GM23338 (cell line): ENCODE measurements at regions not wholly inside any gene's neighbourhood (a gene's known extent, or its start where the extent isn't known, plus 50 kb on each side); places are given as distances from the start of the nearest gene placed in this dataset.

ENCODE experiments used
- ATAC-seq: fragments of 200-7000 bp; cut with Tn5 transposase; 3 replicates; pipeline ENCODE4 v1.9.1; 2020
- DNase-seq: peaks from one replicate; pipeline ENCODE4 v3.0.0-alpha.2; 2015; ENCODE audit warnings: low spot score
- H2AFZ ChIP-seq: fragments of 200-600 bp; sonication (generic); 2 replicates; pipeline ENCODE4 v1.8.0; 2016; ENCODE audit warnings: antibody characterized with exemption, mild to moderate bottlenecking, moderate library complexity
- H3F3A ChIP-seq: fragments of 200-600 bp; sonication (generic); replicated peaks from 2 replicates; pipeline ENCODE4 v1.8.0; 2017; ENCODE audit warnings: antibody characterized with exemption, mixed run types, low read depth
- H3K27ac ChIP-seq: fragments of 200-600 bp; sonication (generic); 2 replicates; pipeline ENCODE4 v1.6.1; 2016; ENCODE audit warnings: low read depth
- H3K27me3 ChIP-seq: fragments of 200-600 bp; sonication (generic); 2 replicates; pipeline ENCODE4 v1.8.0; 2016; ENCODE audit warnings: mild to moderate bottlenecking, mixed run types, moderate library complexity; ENCODE audit not compliant: insufficient read depth
- H3K36me3 ChIP-seq: fragments of 200-600 bp; sonication (generic); 2 replicates; pipeline ENCODE4 v1.8.0; 2016; ENCODE audit warnings: mild to moderate bottlenecking; ENCODE audit not compliant: insufficient read depth
- H3K4me1 ChIP-seq: fragments of 200-600 bp; sonication (generic); 2 replicates; pipeline ENCODE4 v1.8.0; 2016; ENCODE audit warnings: mild to moderate bottlenecking, moderate library complexity; ENCODE audit not compliant: insufficient read depth
- H3K4me2 ChIP-seq: fragments of 200-600 bp; sonication (generic); 2 replicates; pipeline ENCODE4 v1.7.1; 2017; ENCODE audit warnings: mixed run types
- H3K4me3 ChIP-seq: fragments of 200-600 bp; sonication (generic); 2 replicates; pipeline ENCODE4 v1.6.1; 2016; ENCODE audit warnings: mixed run types
- H3K79me2 ChIP-seq: fragments of 200-600 bp; sonication (generic); replicated peaks from 2 replicates; pipeline ENCODE4 v1.8.0; 2017; ENCODE audit warnings: mild to moderate bottlenecking; ENCODE audit not compliant: insufficient read depth
- H3K9me2 ChIP-seq: fragments of 200-600 bp; sonication (generic); 2 replicates; pipeline ENCODE4 v1.8.0; 2017; ENCODE audit not compliant: insufficient read depth
- H4K20me1 ChIP-seq: fragments of 200-600 bp; sonication (generic); replicated peaks from 2 replicates; pipeline ENCODE4 v1.8.0; 2017; ENCODE audit warnings: mild to moderate bottlenecking; ENCODE audit not compliant: insufficient read depth
- H3K27ac Mint-ChIP-seq: 2 replicates; pipeline ENCODE4 v1.8.0; 2020; ENCODE audit warnings: inconsistent platforms, mild to moderate bottlenecking, moderate library complexity, mixed read lengths
- H3K27me3 Mint-ChIP-seq: 3 replicates; pipeline ENCODE4 v1.8.0; 2022; ENCODE audit warnings: low read depth, mild to moderate bottlenecking, moderate library complexity, mixed read lengths, inconsistent platforms; ENCODE audit not compliant: insufficient read depth, poor library complexity
- H3K36me3 Mint-ChIP-seq: 3 replicates; pipeline ENCODE4 v1.8.0; 2021; ENCODE audit warnings: low read depth, mild to moderate bottlenecking, inconsistent platforms, moderate library complexity, mixed read lengths
- H3K4me1 Mint-ChIP-seq: 3 replicates; pipeline ENCODE4 v1.8.0; 2020; ENCODE audit warnings: mild to moderate bottlenecking, inconsistent platforms, mixed read lengths
- H3K4me3 Mint-ChIP-seq: 3 replicates; pipeline ENCODE4 v1.8.0; 2021; ENCODE audit warnings: moderate library complexity, mild to moderate bottlenecking, inconsistent platforms, mixed read lengths
- H3K9me3 Mint-ChIP-seq: 3 replicates; pipeline ENCODE4 v1.8.0; 2020; ENCODE audit warnings: moderate library complexity, mild to moderate bottlenecking, inconsistent platforms, mixed read lengths
- CREB1 ChIP-seq: fragments of 250-450 bp; sonication (Bioruptor Pico); IDR thresholded peaks from 2 replicates; pipeline ENCODE4 v1.5.0; 2020; ENCODE audit warnings: low read depth, mild to moderate bottlenecking, moderate library complexity
- EZH2 ChIP-seq: fragments of 200-600 bp; sonication (generic); IDR thresholded peaks from one replicate; pipeline ENCODE4 v1.8.0; 2017; ENCODE audit warnings: antibody characterized with exemption, mild to moderate bottlenecking, low read depth; ENCODE audit not compliant: unreplicated experiment
- EZH2phosphoT487 ChIP-seq: fragments of 200-600 bp; sonication (generic); IDR thresholded peaks from one replicate; pipeline ENCODE4 v1.8.1; 2018; ENCODE audit warnings: antibody characterized with exemption; ENCODE audit not compliant: unreplicated experiment
- JUNB ChIP-seq: IDR thresholded peaks from one replicate; pipeline ENCODE4 v1.6.1; 2016; ENCODE audit warnings: antibody characterized with exemption; ENCODE audit not compliant: unreplicated experiment
- NANOG ChIP-seq: IDR thresholded peaks from 2 replicates; pipeline ENCODE4 v1.6.1; 2016; ENCODE audit warnings: antibody characterized with exemption, borderline replicate concordance
- POLR2AphosphoS5 ChIP-seq: IDR thresholded peaks from 2 replicates; pipeline ENCODE4 v1.6.1; 2016; ENCODE audit warnings: antibody characterized with exemption, low read depth
- STAT1 ChIP-seq: IDR thresholded peaks from one replicate; pipeline ENCODE4 v1.6.1; 2016; ENCODE audit warnings: antibody characterized with exemption; ENCODE audit not compliant: unreplicated experiment
- ZNF114 ChIP-seq: fragments of 250-450 bp; sonication (Bioruptor Pico); IDR thresholded peaks from 2 replicates; pipeline ENCODE4 v1.5.0; 2020; ENCODE audit warnings: mild to moderate bottlenecking, moderate library complexity
- TF ChIP-seq, protein P1 (sequence below): IDR thresholded peaks from 2 replicates; pipeline ENCODE4 v1.6.1; 2016; ENCODE audit warnings: antibody characterized with exemption
- TF ChIP-seq, protein P2 (sequence below): fragments of 250-450 bp; sonication (Bioruptor Pico); IDR thresholded peaks from 2 replicates; pipeline ENCODE4 v1.5.0; 2020; ENCODE audit warnings: mild to moderate bottlenecking, moderate library complexity
- TF ChIP-seq, protein P3 (sequence below), 2 experiments: fragments of 200-600 bp in 1 of 2; sonication (generic) in 1 of 2; conservative IDR thresholded peaks; 2 replicates each; pipeline versions ENCODE4 v1.5.1 to v1.6.1; 2016 to 2017; ENCODE audit warnings: antibody characterized with exemption in 2 of 2, low read depth in 2 of 2, mild to moderate bottlenecking in 2 of 2, moderate library complexity in 1 of 2
- TF ChIP-seq, protein P4 (sequence below): IDR thresholded peaks from one replicate; pipeline ENCODE4 v1.6.1; 2018; ENCODE audit warnings: antibody characterized with exemption; ENCODE audit not compliant: unreplicated experiment

DNA sequence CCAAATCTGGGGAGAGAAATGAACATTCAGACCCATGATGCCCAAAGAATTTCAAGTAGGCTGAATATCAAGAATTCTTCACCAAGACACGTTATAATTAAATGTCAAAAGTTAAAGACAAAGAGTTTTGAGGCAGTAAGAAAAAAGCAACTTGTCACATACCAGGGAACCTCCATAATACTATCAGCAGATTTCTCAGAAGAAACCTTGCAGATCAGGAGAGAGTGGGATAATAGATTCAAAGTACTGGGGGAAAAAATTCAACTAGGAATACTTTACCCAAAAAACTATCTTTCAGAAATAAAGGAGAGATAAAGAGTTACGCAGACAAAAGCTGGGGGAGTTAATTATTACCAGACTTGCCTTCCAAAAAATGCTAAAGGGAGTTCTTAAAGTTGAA is 516.0 kb downstream of the CETN3 start (continued):
- TF ChIP-seq, protein P1, sequence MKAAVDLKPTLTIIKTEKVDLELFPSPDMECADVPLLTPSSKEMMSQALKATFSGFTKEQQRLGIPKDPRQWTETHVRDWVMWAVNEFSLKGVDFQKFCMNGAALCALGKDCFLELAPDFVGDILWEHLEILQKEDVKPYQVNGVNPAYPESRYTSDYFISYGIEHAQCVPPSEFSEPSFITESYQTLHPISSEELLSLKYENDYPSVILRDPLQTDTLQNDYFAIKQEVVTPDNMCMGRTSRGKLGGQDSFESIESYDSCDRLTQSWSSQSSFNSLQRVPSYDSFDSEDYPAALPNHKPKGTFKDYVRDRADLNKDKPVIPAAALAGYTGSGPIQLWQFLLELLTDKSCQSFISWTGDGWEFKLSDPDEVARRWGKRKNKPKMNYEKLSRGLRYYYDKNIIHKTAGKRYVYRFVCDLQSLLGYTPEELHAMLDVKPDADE, result no peak
- TF ChIP-seq CREB1 (no peak), STAT1 (no peak), ZNF114 (no peak), NANOG (no peak), POLR2AphosphoS5 (no peak)
- TF ChIP-seq, protein P2, sequence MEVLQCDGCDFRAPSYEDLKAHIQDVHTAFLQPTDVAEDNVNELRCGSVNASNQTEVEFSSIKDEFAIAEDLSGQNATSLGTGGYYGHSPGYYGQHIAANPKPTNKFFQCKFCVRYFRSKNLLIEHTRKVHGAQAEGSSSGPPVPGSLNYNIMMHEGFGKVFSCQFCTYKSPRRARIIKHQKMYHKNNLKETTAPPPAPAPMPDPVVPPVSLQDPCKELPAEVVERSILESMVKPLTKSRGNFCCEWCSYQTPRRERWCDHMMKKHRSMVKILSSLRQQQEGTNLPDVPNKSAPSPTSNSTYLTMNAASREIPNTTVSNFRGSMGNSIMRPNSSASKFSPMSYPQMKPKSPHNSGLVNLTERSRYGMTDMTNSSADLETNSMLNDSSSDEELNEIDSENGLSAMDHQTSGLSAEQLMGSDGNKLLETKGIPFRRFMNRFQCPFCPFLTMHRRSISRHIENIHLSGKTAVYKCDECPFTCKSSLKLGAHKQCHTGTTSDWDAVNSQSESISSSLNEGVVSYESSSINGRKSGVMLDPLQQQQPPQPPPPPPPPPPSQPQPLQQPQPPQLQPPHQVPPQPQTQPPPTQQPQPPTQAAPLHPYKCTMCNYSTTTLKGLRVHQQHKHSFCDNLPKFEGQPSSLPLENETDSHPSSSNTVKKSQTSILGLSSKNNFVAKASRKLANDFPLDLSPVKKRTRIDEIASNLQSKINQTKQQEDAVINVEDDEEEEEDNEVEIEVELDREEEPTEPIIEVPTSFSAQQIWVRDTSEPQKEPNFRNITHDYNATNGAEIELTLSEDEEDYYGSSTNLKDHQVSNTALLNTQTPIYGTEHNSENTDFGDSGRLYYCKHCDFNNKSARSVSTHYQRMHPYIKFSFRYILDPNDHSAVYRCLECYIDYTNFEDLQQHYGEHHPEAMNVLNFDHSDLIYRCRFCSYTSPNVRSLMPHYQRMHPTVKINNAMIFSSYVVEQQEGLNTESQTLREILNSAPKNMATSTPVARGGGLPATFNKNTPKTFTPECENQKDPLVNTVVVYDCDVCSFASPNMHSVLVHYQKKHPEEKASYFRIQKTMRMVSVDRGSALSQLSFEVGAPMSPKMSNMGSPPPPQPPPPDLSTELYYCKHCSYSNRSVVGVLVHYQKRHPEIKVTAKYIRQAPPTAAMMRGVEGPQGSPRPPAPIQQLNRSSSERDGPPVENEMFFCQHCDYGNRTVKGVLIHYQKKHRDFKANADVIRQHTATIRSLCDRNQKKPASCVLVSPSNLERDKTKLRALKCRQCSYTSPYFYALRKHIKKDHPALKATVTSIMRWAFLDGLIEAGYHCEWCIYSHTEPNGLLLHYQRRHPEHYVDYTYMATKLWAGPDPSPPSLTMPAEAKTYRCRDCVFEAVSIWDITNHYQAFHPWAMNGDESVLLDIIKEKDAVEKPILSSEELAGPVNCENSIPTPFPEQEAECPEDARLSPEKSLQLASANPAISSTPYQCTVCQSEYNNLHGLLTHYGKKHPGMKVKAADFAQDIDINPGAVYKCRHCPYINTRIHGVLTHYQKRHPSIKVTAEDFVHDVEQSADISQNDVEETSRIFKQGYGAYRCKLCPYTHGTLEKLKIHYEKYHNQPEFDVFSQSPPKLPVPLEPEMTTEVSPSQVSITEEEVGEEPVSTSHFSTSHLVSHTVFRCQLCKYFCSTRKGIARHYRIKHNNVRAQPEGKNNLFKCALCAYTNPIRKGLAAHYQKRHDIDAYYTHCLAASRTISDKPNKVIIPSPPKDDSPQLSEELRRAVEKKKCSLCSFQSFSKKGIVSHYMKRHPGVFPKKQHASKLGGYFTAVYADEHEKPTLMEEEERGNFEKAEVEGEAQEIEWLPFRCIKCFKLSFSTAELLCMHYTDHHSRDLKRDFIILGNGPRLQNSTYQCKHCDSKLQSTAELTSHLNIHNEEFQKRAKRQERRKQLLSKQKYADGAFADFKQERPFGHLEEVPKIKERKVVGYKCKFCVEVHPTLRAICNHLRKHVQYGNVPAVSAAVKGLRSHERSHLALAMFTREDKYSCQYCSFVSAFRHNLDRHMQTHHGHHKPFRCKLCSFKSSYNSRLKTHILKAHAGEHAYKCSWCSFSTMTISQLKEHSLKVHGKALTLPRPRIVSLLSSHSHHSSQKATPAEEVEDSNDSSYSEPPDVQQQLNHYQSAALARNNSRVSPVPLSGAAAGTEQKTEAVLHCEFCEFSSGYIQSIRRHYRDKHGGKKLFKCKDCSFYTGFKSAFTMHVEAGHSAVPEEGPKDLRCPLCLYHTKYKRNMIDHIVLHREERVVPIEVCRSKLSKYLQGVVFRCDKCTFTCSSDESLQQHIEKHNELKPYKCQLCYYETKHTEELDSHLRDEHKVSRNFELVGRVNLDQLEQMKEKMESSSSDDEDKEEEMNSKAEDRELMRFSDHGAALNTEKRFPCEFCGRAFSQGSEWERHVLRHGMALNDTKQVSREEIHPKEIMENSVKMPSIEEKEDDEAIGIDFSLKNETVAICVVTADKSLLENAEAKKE (CRISPR knock-in tag), result no peak

DNA sequence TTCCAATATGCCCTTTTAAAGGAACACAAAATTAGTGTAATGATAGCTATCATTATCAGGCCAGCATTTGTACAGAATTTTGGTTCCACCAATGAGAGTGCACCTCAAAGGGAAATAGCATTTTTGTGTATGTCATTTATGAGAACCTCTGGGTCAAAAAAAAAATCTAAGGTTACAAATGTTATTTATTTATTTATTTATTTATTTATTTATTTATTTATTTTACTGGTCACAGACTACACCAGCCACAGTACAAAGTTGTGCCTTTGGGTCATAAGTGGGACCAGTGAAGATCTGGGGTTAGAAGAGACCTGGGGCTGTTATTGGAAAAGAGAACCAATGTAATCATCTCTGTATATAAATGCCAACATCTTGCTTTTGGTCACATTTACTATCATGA is 523.9 kb downstream of the CETN3 start:
- no peak overlapping the region for H3K4me3 Mint-ChIP-seq
- H3K9me3 Mint-ChIP-seq, result no peaks in the 10 kb centered on the region
- Histone ChIP-seq H3K36me3 (no peaks in the 10 kb centered on the region), H3K4me2 (no peak overlapping the region), H2AFZ (no peak overlapping the region), H3K4me1 (peaks cover 9% of the 10 kb centered on the region), H3K4me3 (no peak overlapping the region), H3K27ac (no peak overlapping the region), H4K20me1 (no peaks in the 10 kb centered on the region), H3F3A (no peaks in the 10 kb centered on the region), H3K27me3 (no peaks in the 10 kb centered on the region), H3K79me2 (no peaks in the 10 kb centered on the region), H3K9me2 (no peaks in the 10 kb centered on the region)
- H3K27ac Mint-ChIP-seq, result no peak overlapping the region
- no peaks in the 10 kb centered on the region for H3K36me3 Mint-ChIP-seq
- no peaks in the 10 kb centered on the region for H3K27me3 Mint-ChIP-seq
- no peaks in the 10 kb centered on the region for H3K4me1 Mint-ChIP-seq
- no peak for DNase-seq
- ATAC-seq, result no peak
- no peak for TF ChIP-seq CREB1
- TF ChIP-seq POLR2AphosphoS5, result no peak
- TF ChIP-seq, protein P1, result no peak
- no peak for TF ChIP-seq EZH2phosphoT487
- TF ChIP-seq, protein P3, sequence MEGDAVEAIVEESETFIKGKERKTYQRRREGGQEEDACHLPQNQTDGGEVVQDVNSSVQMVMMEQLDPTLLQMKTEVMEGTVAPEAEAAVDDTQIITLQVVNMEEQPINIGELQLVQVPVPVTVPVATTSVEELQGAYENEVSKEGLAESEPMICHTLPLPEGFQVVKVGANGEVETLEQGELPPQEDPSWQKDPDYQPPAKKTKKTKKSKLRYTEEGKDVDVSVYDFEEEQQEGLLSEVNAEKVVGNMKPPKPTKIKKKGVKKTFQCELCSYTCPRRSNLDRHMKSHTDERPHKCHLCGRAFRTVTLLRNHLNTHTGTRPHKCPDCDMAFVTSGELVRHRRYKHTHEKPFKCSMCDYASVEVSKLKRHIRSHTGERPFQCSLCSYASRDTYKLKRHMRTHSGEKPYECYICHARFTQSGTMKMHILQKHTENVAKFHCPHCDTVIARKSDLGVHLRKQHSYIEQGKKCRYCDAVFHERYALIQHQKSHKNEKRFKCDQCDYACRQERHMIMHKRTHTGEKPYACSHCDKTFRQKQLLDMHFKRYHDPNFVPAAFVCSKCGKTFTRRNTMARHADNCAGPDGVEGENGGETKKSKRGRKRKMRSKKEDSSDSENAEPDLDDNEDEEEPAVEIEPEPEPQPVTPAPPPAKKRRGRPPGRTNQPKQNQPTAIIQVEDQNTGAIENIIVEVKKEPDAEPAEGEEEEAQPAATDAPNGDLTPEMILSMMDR (conservative IDR thresholded peaks at IDR 0.05; ENCODE audit: low read depth in 2 of 2), result no peak
- no peak for TF ChIP-seq ZNF114
- no peak for TF ChIP-seq NANOG
- TF ChIP-seq EZH2, result no peak
- TF ChIP-seq, protein P4, sequence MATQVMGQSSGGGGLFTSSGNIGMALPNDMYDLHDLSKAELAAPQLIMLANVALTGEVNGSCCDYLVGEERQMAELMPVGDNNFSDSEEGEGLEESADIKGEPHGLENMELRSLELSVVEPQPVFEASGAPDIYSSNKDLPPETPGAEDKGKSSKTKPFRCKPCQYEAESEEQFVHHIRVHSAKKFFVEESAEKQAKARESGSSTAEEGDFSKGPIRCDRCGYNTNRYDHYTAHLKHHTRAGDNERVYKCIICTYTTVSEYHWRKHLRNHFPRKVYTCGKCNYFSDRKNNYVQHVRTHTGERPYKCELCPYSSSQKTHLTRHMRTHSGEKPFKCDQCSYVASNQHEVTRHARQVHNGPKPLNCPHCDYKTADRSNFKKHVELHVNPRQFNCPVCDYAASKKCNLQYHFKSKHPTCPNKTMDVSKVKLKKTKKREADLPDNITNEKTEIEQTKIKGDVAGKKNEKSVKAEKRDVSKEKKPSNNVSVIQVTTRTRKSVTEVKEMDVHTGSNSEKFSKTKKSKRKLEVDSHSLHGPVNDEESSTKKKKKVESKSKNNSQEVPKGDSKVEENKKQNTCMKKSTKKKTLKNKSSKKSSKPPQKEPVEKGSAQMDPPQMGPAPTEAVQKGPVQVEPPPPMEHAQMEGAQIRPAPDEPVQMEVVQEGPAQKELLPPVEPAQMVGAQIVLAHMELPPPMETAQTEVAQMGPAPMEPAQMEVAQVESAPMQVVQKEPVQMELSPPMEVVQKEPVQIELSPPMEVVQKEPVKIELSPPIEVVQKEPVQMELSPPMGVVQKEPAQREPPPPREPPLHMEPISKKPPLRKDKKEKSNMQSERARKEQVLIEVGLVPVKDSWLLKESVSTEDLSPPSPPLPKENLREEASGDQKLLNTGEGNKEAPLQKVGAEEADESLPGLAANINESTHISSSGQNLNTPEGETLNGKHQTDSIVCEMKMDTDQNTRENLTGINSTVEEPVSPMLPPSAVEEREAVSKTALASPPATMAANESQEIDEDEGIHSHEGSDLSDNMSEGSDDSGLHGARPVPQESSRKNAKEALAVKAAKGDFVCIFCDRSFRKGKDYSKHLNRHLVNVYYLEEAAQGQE, result no peak
- TF ChIP-seq JUNB, result no peak
